Mesodermal cell (in vitro differentiated cells): ENCODE measurements at regions not wholly inside any gene's neighbourhood (a gene's known extent, or its start where the extent isn't known, plus 50 kb on each side); places are given as distances from the start of the nearest gene placed in this dataset.

Experiments used
- H3K27ac ChIP-seq: 2 replicates; pipeline ENCODE4 v1.7.0; 2013; ENCODE audit warnings: mild to moderate bottlenecking, low read depth, low read length, moderate library complexity; ENCODE audit not compliant: severe bottlenecking
- H3K36me3 ChIP-seq: 2 replicates; pipeline ENCODE4 v1.7.1; 2013; ENCODE audit warnings: mild to moderate bottlenecking, low read length, moderate library complexity; ENCODE audit not compliant: control insufficient read depth, insufficient read depth
- H3K4me1 ChIP-seq: one replicate; pipeline ENCODE4 v1.7.1; 2013; ENCODE audit warnings: mild to moderate bottlenecking, low read length; ENCODE audit not compliant: insufficient read depth, control insufficient read depth, poor library complexity, severe bottlenecking
- H3K4me3 ChIP-seq: 2 replicates; pipeline ENCODE4 v1.7.0; 2013; ENCODE audit warnings: low read length, control low read depth, mild to moderate bottlenecking; ENCODE audit not compliant: insufficient read depth, poor library complexity, severe bottlenecking; ENCODE audit errors: extremely low read depth
- H3K9me3 ChIP-seq: 2 replicates; pipeline ENCODE4 v1.7.1; 2013; ENCODE audit warnings: mild to moderate bottlenecking, low read length, moderate library complexity; ENCODE audit not compliant: control insufficient read depth
- WGBS, 2 experiments: methylation state at CpG; one replicate each; pipeline ENCODE4 v1.1.5; 2013; ENCODE audit warnings: missing lambda C conversion rate in 2 of 2; ENCODE audit not compliant: insufficient coverage in 2 of 2; 5-methylcytosine and 5-hydroxymethylcytosine counted together

- Histone ChIP-seq H3K4me1 (peaks cover 8% of the 10 kb centered on the region), H3K4me3 (no peak overlapping the region), H3K36me3 (no peaks in the 10 kb centered on the region), H3K27ac (no peak overlapping the region), H3K9me3 (no peaks in the 10 kb centered on the region)
- WGBS, 2 experiments, result 100% methylated on average over 2 of the region's 8 CpGs; no CpG with 5 or more reads in 1 of the 2 experiments
Observed at GRCh38 chrX:74180716-74181115, 123.3 kb upstream of the ZCCHC13 start.

- peaks cover 8% of the 10 kb centered on the region for H3K4me1 ChIP-seq
- WGBS, 2 experiments, result 93 to 100% methylated on average over 2 of the region's 3 CpGs
- H3K9me3 ChIP-seq, result no peaks in the 10 kb centered on the region
- no peak overlapping the region for H3K4me3 ChIP-seq
- H3K36me3 ChIP-seq, result no peaks in the 10 kb centered on the region
- no peak overlapping the region for H3K27ac ChIP-seq
Observed at GRCh38 chrX:74179990-74180389, 124.0 kb upstream of the ZCCHC13 start.

DNA sequence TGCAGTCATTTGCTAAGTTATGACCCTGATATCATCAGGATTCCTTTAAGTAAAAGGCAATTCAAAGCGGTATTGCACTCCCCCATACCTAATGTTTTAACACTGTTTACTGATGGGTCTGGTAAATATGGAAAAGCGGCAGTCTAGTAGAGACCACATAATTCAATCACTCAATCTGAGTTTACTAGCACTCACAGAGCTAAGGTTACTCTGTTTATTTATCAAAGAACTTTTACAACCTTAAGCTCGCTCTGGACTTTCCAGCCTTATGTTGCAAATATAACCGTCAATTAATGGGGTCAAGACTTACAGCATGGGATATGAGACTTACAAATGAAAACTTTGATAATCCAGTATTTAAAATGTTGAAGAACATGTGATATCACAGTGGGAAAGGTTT lies 124.5 kb upstream of the ZCCHC13 start:
- WGBS, 2 experiments, result no CpG with 5 or more reads among the region's 4 CpGs
- Histone ChIP-seq H3K27ac (peak overlapping the region; percentile 39), H3K4me3 (no peak overlapping the region), H3K36me3 (no peaks in the 10 kb centered on the region), H3K4me1 (peaks cover 8% of the 10 kb centered on the region), H3K9me3 (no peaks in the 10 kb centered on the region)

DNA sequence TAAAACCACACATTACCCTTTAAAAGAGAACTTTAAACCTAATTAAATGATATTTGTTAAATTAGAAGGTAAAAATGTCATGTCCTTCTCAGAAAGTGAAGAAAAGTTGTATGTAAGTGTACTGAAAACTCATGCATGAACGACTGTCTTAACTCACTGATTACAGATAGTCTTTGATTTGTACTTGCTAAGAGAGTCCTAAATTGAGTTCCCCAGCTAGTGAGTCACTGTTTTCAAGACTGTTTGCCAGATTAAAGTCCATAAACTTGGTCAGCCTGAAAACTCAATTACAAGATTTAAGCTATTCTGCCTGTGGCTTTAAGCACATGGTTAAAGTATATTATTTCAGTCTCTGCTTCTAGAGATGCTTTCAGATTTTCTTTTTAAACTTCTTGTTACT lies 124.9 kb upstream of the ZCCHC13 start:
- Histone ChIP-seq H3K36me3 (no peaks in the 10 kb centered on the region), H3K4me1 (peaks cover 8% of the 10 kb centered on the region), H3K9me3 (no peaks in the 10 kb centered on the region), H3K4me3 (no peak overlapping the region), H3K27ac (peak overlapping the region; percentile 39)
- WGBS, 2 experiments, result 60% methylated on average over 1 of the region's 1 CpG; no CpG with 5 or more reads in 1 of the 2 experiments

DNA sequence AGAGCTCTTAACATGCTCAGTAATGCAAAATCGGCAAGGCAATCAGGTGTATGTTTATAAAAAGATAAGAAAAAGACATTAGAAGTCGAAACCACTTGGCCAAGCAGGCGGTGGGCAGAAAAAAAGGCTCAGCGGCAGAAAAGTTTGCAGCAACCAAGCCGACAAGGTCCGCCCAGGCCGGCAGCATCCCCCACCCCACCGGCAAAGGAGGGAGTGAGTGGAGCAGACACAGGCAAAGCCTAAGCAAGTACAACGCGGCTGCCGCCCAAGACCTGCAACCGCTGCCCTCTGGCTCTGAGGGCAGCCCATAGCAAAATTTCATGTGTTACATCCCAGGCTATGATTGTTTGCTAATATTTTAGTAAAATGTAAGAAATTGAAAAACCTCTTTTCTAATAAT lies 125.4 kb upstream of the ZCCHC13 start:
- no peaks in the 10 kb centered on the region for H3K9me3 ChIP-seq
- H3K4me1 ChIP-seq, result peaks cover 8% of the 10 kb centered on the region
- H3K4me3 ChIP-seq, result no peak overlapping the region
- WGBS, 2 experiments, result 19 to 50% methylated on average over 1 to 6 of the region's 12 CpGs
- H3K27ac ChIP-seq, result peak overlapping the region; percentile 39
- H3K36me3 ChIP-seq, result no peaks in the 10 kb centered on the region

DNA sequence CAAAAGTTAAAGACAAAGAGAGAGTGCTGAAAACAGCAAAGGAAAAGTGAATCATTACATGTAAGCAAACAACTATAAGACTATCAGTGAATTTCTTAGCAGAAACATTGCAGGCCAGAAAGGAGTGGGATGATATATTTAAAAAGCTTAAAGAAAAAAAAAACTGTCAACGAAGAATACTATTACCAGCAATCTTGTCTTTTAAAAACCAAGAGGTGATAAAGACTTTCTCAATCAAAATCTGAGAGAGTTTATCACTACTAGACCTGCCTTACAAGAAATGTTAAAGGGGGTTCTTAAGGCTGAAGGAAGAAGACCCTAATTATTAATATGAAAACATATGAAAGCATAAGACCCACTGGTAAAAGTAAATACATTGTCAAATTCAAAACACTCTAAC lies 132.5 kb upstream of the ZCCHC13 start:
- Histone ChIP-seq H3K27ac (no peak overlapping the region), H3K4me1 (no peaks in the 10 kb centered on the region), H3K9me3 (no peaks in the 10 kb centered on the region), H3K36me3 (no peaks in the 10 kb centered on the region), H3K4me3 (no peak overlapping the region)
- no CpG with 5 or more reads among the region's 1 CpG for WGBS, 2 experiments

DNA sequence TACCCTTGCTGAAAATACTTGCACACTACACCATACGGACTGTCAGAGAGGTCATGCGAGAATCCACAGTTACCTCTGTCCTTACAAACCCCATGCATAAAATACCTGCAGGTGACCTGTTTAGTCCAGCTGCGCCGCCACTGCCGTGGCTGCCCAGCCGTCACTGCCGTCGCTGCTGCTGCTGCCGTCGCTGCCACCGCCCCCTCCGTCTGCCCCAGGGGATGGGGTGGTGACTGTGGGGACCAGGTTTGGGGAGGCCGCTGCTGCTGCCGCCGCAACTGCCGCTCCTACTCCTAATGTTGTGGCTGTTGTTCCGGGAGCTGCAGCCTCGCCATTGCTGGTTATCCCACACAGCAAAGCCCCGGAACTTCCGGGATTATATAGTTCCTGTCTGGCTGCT lies 141.8 kb upstream of the ZCCHC13 start:
- H3K4me1 ChIP-seq, result no peaks in the 10 kb centered on the region
- WGBS, 2 experiments, result 96 to 100% methylated on average over 1 to 5 of the region's 20 CpGs
- H3K4me3 ChIP-seq, result no peak overlapping the region
- no peaks in the 10 kb centered on the region for H3K36me3 ChIP-seq
- no peaks in the 10 kb centered on the region for H3K9me3 ChIP-seq
- H3K27ac ChIP-seq, result no peak overlapping the region

- 100% methylated on average over 1 of the region's 3 CpGs for WGBS, 2 experiments
Observed at GRCh38 chrX:74160816-74161215, 143.2 kb upstream of the ZCCHC13 start.

GRCh38 chrX:74160358-74160757 lies 143.6 kb upstream of the ZCCHC13 start:
- Histone ChIP-seq H3K4me1 (no peaks in the 10 kb centered on the region), H3K27ac (no peak overlapping the region), H3K9me3 (no peaks in the 10 kb centered on the region), H3K36me3 (no peaks in the 10 kb centered on the region), H3K4me3 (no peak overlapping the region)
- WGBS, 2 experiments, result no CpG with 5 or more reads among the region's 1 CpG

More at GRCh38 chrX:74160816-74161215, 143.2 kb upstream of the ZCCHC13 start:
- H3K9me3 ChIP-seq, result no peaks in the 10 kb centered on the region
- no peaks in the 10 kb centered on the region for H3K36me3 ChIP-seq
- H3K4me3 ChIP-seq, result no peak overlapping the region
- H3K4me1 ChIP-seq, result no peaks in the 10 kb centered on the region
- no peak overlapping the region for H3K27ac ChIP-seq

- Histone ChIP-seq H3K9me3 (no peaks in the 10 kb centered on the region), H3K36me3 (no peaks in the 10 kb centered on the region), H3K4me1 (no peaks in the 10 kb centered on the region), H3K27ac (no peak overlapping the region), H3K4me3 (no peak overlapping the region)
Observed at GRCh38 chrX:74147439-74147838, 156.5 kb upstream of the ZCCHC13 start.

GRCh38 chrX:74138943-74139342 lies 165.0 kb upstream of the ZCCHC13 start:
- Histone ChIP-seq H3K4me1 (no peaks in the 10 kb centered on the region), H3K27ac (no peak overlapping the region), H3K36me3 (no peaks in the 10 kb centered on the region), H3K4me3 (no peak overlapping the region), H3K9me3 (no peaks in the 10 kb centered on the region)
